GM19240 (cell line): ENCODE measurements at regions not wholly inside any gene's neighbourhood (a gene's known extent, or its start where the extent isn't known, plus 50 kb on each side); places are given as distances from the start of the nearest gene placed in this dataset.

Source experiments
- DNase-seq: peaks from one replicate; pipeline ENCODE4 v3.0.0; 2011; ENCODE audit warnings: low spot score; ENCODE audit not compliant: insufficient read length

GRCh38 chr1:195939844-195940243 lies 668.4 kb downstream of the KCNT2 start:
- no peak for DNase-seq

- DNase-seq, result no peak
These were observed 673.3 kb downstream of the KCNT2 start for GRCh38 chr1:195934817-195935553.

GRCh38 chr1:195933835-195934234 lies 674.4 kb downstream of the KCNT2 start:
- DNase-seq, result no peak

- DNase-seq, result no peak
These were observed 692.4 kb downstream of the KCNT2 start for GRCh38 chr1:195915826-195916225.

GRCh38 chr1:195909061-195909460 lies 699.2 kb downstream of the KCNT2 start:
- no peak for DNase-seq

- no peak for DNase-seq
These were observed 700.1 kb downstream of the KCNT2 start for GRCh38 chr1:195908121-195908520.

- DNase-seq, result no peak
These were observed 705.0 kb downstream of the KCNT2 start for GRCh38 chr1:195903203-195903602.

- DNase-seq, result no peak
These were observed 705.5 kb downstream of the KCNT2 start for GRCh38 chr1:195902779-195903178.

GRCh38 chr1:195899762-195900352 lies 708.4 kb downstream of the KCNT2 start:
- no peak for DNase-seq

GRCh38 chr1:195898924-195899323 lies 709.3 kb downstream of the KCNT2 start:
- no peak for DNase-seq

- no peak for DNase-seq
These were observed 709.9 kb downstream of the KCNT2 start for GRCh38 chr1:195898373-195898772.

- no peak for DNase-seq
These were observed 711.2 kb downstream of the KCNT2 start for GRCh38 chr1:195897076-195897475.

GRCh38 chr1:195894411-195894810 lies 713.8 kb downstream of the KCNT2 start:
- DNase-seq, result no peak

- DNase-seq, result no peak
These were observed 722.2 kb downstream of the KCNT2 start for GRCh38 chr1:195886000-195886399.

- no peak for DNase-seq
These were observed 729.8 kb downstream of the KCNT2 start for GRCh38 chr1:195878478-195878877.

- no peak for DNase-seq
These were observed 731.4 kb downstream of the KCNT2 start for GRCh38 chr1:195876792-195877191.

- DNase-seq, result no peak
These were observed 735.9 kb downstream of the KCNT2 start for GRCh38 chr1:195872376-195872775.

GRCh38 chr1:195867638-195868037 lies 740.6 kb downstream of the KCNT2 start:
- no peak for DNase-seq

- no peak for DNase-seq
These were observed 741.4 kb downstream of the KCNT2 start for GRCh38 chr1:195866781-195867222.

GRCh38 chr1:195866091-195866780 lies 742.0 kb downstream of the KCNT2 start:
- no peak for DNase-seq

GRCh38 chr1:195851804-195852203 lies 756.4 kb downstream of the KCNT2 start:
- DNase-seq, result no peak

GRCh38 chr1:195851016-195851601 lies 757.1 kb downstream of the KCNT2 start:
- no peak for DNase-seq
